ENCODE measurements at regions not wholly inside any gene's neighbourhood (a gene's known extent, or its start where the extent isn't known, plus 50 kb on each side); places are given as distances from the start of the nearest gene placed in this dataset.

DNA sequence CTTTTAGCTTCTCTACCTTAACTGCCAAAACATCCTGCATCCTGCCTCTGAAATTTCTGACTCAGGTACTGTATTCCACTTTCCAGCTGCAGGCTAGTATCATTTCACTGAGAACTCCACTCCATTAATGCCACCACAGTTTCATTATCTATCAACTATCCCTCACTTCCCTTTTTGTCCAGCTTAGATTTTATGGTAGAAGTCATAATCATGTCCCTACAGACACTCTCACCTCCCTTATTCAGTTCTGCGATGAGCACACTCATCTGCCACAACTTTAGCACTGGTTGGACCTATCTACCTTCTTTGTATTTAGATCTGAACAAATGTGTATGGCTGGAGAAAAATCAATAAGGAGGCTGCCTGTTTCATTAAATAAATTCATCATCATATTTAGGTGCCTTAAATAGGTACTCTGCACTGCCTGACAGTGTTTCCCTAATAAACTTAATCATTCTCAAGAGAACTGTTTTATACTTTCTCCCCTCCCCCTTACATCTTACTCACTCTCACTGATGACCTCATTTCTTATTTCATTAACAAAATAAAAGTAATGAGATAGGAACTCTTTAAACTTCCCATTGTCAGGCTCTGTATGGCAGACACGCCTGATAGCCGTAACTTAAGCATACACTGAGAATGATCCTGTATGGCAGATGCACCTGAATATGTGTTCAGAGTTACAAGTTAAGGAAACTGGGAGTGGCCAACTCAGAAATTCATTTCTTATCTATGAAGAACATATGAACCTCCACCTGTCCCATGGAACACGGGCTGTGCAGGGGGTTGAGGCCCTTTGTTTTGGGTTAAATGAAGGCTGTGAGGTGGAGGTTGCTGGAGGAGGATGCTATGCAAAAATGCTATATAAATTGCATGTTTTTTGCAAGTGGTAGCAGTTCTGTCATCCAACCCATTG lies 95.3 kb upstream of the MAN1A1 start:
- TF ChIP-seq, protein P1, sequence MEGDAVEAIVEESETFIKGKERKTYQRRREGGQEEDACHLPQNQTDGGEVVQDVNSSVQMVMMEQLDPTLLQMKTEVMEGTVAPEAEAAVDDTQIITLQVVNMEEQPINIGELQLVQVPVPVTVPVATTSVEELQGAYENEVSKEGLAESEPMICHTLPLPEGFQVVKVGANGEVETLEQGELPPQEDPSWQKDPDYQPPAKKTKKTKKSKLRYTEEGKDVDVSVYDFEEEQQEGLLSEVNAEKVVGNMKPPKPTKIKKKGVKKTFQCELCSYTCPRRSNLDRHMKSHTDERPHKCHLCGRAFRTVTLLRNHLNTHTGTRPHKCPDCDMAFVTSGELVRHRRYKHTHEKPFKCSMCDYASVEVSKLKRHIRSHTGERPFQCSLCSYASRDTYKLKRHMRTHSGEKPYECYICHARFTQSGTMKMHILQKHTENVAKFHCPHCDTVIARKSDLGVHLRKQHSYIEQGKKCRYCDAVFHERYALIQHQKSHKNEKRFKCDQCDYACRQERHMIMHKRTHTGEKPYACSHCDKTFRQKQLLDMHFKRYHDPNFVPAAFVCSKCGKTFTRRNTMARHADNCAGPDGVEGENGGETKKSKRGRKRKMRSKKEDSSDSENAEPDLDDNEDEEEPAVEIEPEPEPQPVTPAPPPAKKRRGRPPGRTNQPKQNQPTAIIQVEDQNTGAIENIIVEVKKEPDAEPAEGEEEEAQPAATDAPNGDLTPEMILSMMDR (IDR thresholded peaks at IDR 0.05 in 2 of 3, conservative IDR thresholded peaks at IDR 0.05 in 1 of 3; ENCODE audit: insufficient read depth in 2 of 3, low read depth in 1 of 3, low read length in 3 of 3), result no peak
- TF ChIP-seq, protein P2, sequence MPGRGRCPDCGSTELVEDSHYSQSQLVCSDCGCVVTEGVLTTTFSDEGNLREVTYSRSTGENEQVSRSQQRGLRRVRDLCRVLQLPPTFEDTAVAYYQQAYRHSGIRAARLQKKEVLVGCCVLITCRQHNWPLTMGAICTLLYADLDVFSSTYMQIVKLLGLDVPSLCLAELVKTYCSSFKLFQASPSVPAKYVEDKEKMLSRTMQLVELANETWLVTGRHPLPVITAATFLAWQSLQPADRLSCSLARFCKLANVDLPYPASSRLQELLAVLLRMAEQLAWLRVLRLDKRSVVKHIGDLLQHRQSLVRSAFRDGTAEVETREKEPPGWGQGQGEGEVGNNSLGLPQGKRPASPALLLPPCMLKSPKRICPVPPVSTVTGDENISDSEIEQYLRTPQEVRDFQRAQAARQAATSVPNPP (IDR thresholded peaks at IDR 0.05; ENCODE audit: borderline replicate concordance, insufficient read depth, insufficient read length), result no peak
- TF ChIP-seq ZBTB8A (IDR thresholded peaks at IDR 0.05; ENCODE audit: partially characterized antibody) (no peak), POLR2AphosphoS5 (IDR thresholded peaks at IDR 0.05; ENCODE audit: control insufficient read depth, insufficient read depth, low read depth, low read length) (no peak)
- TF ChIP-seq, protein P3, sequence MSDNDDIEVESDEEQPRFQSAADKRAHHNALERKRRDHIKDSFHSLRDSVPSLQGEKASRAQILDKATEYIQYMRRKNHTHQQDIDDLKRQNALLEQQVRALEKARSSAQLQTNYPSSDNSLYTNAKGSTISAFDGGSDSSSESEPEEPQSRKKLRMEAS (CRISPR knock-in tag; IDR thresholded peaks at IDR 0.05), result no peak
- TF ChIP-seq, protein P4, sequence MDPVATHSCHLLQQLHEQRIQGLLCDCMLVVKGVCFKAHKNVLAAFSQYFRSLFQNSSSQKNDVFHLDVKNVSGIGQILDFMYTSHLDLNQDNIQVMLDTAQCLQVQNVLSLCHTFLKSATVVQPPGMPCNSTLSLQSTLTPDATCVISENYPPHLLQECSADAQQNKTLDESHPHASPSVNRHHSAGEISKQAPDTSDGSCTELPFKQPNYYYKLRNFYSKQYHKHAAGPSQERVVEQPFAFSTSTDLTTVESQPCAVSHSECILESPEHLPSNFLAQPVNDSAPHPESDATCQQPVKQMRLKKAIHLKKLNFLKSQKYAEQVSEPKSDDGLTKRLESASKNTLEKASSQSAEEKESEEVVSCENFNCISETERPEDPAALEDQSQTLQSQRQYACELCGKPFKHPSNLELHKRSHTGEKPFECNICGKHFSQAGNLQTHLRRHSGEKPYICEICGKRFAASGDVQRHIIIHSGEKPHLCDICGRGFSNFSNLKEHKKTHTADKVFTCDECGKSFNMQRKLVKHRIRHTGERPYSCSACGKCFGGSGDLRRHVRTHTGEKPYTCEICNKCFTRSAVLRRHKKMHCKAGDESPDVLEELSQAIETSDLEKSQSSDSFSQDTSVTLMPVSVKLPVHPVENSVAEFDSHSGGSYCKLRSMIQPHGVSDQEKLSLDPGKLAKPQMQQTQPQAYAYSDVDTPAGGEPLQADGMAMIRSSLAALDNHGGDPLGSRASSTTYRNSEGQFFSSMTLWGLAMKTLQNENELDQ (CRISPR knock-in tag; IDR thresholded peaks at IDR 0.05; ENCODE audit: borderline replicate concordance), result no peak
